ENCODE measurements at regions not wholly inside any gene's neighbourhood (a gene's known extent, or its start where the extent isn't known, plus 50 kb on each side); places are given as distances from the start of the nearest gene placed in this dataset.
A peak's percentile ranks its signal among the peaks of the same experiment; 100 is the strongest.

GRCh38 chr4:182175788-182176519 is 67.2 kb upstream of the TENM3 start:
- no peak for DNase-seq

DNA sequence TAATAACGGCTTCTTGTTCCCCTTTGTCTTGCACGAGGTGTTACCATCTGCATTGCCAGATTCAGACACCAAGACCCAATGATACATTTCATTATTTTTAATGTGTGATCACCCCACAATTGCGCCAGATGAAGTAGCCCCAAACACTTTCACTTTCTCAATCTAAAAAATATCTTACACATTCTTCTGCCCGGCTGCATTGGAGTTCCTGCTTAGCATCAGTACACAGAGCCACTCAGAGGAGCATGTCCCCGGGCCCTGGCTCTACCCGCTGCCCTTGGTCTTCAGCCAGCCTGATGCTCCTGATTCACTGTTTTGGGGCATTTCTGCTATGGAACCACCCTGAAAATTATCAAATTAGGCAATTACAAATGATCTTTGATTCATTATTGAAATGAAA is 66.0 kb upstream of the TENM3 start:
- DNase-seq, result peak; percentile 62

- DNase-seq, result peak; percentile 19
Observed at GRCh38 chr4:182179105-182179504, 64.1 kb upstream of the TENM3 start.

GRCh38 chr4:182179751-182180150 is 63.5 kb upstream of the TENM3 start:
- DNase-seq, result no peak

- DNase-seq, result peak; percentile 32
Observed at GRCh38 chr4:182185491-182185890, 57.7 kb upstream of the TENM3 start.

GRCh38 chr4:182187674-182188073 is 55.5 kb upstream of the TENM3 start:
- no peak for DNase-seq

GRCh38 chr4:182188622-182189021 is 54.6 kb upstream of the TENM3 start:
- peak; percentile 32 for DNase-seq

- peak; percentile 84 for DNase-seq
Observed at GRCh38 chr4:182189103-182189878, 53.9 kb upstream of the TENM3 start.

DNA sequence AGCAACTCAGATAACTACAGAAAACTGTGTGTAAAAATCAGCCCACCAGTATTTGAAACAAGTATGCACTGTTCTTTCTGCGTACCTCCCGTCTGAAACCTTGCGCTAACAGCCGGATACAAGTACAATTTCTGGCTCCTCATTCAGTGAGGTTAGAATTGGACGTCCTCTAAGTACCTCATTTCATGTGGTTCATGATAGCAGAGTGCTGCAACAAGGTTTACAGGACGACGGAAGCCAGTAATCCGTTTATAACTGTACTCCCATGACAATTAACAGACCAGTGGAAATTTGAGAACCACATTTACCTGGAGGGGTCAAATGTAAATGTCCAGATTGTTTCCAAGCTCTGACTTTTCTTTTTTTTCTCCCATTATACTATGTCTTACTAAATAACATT is 52.9 kb upstream of the TENM3 start:
- no peak for DNase-seq

- no peak for DNase-seq
Observed at GRCh38 chr4:182192511-182193181, 50.6 kb upstream of the TENM3 start.

- no peak for DNase-seq
Observed at GRCh38 chr4:182193311-182193710, 49.9 kb upstream of the TENM3 start.
